ENCODE measurements at regions not wholly inside any gene's neighbourhood (a gene's known extent, or its start where the extent isn't known, plus 50 kb on each side); places are given as distances from the start of the nearest gene placed in this dataset.
A peak's percentile ranks its signal among the peaks of the same experiment; 100 is the strongest.

DNA sequence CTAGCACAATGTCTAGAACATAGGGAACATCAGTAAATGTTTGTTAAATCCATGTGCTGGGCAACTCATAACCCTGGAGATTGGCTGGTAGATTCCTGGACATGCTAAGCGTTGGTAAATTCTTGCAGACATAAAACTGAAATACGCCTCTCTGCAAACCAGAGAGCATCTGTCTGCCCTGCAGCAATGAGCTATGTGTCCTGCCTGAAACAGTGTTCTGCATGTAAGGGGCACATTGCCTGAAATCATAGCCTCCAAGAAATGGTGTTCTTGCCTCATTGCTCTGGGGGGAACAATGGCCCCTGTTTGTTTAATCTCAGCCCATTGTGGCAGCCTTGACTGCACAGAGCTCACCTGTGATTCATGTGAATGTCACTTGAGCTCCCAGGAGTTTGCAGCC lies 113.5 kb upstream of the CCL2 start:
- DNase-seq (ENCODE audit: low read depth), result no peak

DNA sequence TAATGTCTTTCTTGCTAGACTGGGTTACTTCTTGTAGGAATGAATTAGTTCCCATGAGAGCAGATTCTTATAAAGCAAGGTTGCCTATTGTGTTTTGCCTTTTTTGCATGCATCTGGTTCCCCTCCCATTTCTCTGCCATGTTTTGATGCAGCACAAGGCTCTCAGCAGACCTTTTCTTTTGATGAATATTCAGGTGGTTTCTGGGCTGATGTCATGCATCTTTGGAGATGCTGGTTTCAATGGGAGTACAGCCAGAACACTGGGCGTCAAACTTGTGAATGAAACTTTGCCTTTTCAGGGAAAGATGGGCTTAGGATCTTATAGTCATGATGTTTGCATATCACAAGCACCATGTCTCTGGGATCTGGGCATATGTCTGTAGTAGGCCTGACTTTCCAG lies 111.7 kb upstream of the CCL2 start:
- DNase-seq (ENCODE audit: low read depth), result no peak

DNA sequence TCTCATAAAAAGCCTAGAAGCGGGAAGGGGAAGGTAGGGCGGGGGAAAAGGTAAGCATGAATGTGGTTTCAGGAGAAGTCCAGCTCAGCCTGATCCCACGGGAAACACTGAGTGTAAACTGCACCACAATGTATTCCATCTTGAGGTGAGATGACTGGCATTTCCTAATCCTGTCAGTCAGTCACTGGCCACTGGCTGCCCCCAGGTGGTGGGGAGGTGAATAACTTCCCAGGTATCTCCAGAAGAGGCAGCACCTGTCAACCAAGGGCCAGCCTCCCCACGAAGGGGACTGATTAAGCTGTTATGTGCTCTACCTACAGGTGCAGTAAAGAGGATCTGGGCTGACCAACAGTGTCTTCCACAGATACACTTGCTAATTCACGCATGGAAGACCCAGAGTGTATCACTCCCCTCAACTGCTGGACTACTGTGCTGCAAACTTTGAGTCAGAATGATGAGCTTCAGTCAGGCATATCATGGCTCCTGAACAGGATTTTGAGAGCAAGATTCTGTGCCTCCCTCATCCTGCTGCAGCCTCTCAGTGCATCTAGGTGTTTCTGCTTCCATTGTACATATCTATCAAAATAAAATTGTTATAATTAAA lies 108.5 kb upstream of the CCL2 start:
- no peak for DNase-seq (ENCODE audit: low read depth)

DNA sequence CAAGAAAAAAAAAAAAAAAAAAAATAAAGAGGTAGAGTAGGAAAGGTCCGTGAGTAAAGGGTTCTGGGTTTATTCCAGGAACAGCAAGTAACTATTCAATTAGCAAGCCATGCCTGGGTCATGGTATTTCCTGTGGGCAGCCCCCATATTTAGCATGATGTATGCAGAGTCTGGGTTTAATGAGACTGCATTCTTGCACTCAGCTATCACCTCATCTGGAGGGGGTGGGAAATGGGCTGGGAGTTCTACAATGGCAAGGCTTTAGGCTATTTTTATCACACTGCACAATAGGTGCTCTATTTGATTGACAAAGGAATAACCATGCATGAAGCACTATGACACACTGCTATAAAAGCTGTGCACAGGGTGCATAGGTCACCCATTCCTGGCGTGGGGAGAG lies 104.0 kb upstream of the CCL2 start:
- DNase-seq (ENCODE audit: low read depth), result no peak

DNA sequence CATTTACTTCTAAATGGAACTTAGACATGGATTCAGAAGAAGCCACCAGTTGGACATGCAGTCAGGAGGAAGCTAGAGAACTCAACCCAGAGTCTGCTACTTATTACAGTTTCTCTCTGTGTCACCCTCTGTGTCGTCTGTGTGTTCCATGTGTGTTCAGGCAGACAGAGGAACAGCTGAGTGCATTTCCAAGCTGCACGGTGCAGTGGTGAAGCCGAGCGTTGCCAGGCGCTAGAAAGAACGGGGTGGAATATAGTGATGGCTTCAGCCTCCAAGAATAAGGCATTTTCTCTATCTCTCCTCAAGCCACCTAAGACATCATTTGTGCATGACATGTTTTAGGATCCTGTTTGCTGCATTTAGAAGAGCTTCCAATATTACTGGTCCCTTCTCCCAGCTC lies 101.1 kb upstream of the CCL2 start:
- no peak for DNase-seq (ENCODE audit: low read depth)

DNA sequence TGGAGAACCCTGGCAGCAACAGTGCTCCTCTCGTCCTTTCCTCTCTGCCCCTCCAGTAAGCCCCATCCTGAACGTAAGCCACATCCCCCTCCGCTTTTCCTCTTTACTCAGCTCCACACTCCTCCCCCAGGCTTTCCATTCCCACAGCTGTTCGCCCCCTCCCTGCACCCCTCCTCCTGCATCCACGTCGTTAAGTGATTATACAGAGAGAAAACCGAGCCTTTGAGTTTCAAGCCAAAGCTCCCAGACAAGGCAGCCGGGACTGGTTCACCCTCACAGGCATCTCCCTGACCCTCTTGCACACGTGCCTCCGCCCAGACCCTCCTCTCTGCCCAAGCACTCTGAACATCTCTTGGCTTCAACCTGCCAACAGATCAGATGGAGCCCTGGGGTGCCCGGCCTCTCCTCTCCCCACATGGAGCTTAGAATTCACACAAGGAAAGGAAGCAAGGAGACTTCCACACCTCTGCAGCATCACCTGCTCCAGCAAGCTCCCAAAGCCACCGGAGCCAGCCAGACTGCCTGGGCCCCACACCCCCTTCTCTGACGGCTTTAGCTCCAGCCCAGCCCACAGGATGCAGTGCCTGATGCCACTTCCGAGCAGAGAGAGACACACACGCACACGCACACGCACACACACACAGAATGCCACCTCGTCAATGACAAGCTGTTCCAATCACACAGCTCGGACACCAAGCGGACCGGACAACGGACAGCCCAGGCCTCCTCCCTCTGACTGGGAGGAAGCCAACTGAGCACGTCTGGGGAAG lies 99.9 kb upstream of the CCL2 start:
- no peak for DNase-seq (ENCODE audit: low read depth)

DNA sequence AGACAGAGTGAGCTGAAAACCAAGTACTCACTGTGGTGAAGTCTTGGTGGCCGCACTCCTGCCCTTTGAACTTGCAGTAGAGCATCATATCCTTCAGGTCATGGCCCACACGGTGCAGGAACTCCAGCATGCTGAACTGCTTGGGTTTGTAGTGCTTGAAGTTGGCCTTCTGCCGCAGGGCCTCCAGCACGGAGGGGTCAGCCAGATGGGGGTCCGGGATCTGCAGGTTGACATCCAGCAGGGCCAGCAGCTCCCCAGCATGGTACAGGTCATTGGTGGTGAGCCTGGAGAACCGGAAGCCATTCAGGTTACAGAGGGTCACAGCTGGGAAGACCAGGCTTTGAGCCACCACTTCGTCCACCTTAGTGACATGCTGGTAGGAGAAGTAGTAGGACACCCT lies 99.1 kb upstream of the CCL2 start:
- DNase-seq (ENCODE audit: low read depth), result no peak

DNA sequence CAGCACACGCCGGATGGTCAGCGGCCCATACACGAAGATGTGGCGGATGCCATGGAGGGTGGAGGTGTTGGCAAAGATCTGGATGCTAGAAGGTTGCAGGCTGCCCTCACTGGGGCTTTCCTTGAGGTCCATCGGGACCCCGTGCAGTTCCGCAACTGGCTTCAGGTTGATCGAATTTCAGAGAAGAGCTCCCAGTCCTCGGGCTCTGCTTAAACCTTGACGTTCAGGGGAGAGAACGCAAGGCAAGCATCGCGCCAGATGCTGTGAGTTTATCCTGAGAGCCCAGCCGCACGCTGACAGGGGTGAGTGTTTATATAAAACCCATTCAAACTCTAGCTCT lies 98.7 kb upstream of the CCL2 start:
- DNase-seq (ENCODE audit: low read depth), result no peak

DNA sequence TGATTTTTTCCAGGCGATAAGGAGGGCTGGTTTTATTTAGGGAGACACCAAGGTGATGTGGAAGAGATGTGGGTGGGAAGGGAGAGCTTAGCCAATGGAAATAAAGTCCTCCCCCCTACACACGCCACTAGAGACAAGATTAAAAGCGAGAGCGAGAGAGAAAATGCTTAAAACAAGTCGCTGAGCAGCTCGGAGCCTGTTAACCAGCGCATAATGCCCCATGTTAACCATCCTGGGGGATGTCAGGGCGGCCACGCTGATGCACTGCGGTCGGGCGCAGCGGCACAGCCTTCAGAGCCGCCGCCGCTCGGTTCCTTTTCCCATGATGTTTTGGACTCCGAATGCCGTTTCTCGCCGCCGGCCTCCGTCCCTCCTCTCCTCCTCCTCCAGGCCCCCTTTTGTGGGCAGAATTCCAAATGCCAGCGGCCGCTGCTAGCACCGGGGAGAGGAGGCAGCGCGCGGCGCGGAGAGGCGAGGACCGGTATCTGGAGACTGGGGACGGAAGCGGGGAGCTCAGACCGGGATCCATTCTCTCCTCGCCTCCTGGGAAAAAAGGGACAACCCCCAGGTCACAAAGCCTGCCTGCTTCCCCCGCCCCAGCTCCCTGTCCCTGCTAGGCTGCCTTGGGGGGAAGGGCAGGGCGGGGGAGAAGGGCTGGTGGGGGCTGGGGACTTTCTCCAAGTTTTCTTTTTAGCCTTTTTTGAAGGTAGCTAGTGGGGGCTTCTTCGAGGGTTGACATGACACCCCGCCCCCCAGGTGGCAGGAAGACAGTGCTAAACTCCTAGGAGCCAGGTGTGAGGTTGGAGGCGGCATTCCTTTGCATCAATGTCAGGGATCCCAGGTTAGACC lies 98.1 kb upstream of the CCL2 start:
- no peak for DNase-seq (ENCODE audit: low read depth)

DNA sequence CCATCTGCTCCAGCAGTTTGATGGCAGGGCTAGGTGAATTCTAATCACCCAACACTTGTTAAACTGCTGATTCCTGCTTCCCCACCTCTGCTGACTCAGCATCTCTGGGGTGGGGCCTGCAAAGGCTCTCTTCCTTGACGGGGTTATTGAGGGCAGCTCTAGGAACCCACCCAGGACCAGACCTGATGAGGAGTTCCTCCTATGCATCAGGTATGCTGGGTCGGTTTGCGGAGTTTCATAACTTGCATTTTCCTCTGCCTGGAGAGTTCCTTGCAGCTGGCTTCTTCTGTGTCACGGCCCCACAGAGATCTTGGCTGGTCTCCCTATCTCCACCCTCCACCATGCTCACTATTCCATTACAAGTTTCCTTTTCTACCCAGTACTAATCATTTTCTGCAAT lies 93.4 kb upstream of the CCL2 start:
- DNase-seq (ENCODE audit: low read depth), result no peak

DNA sequence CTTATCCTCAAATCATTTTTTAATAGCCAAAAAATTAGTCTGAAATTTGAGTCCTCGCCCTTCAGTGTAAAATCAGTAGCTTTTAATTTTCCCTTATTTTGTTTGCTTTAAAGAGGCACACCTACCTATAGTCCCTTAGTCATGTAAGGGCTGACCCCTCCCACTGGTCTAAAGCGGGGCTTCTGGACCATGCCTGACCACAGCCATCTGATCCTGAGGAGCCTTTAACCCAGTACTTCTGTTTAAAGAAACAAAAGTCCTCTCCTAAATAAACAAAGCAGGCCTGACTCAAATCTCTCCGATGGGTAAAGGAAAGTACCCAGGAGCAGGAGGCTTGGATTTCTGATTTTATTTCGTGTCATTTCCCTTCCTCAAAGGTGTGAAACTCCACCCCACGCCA lies 92.0 kb upstream of the CCL2 start:
- no peak for DNase-seq (ENCODE audit: low read depth)

DNA sequence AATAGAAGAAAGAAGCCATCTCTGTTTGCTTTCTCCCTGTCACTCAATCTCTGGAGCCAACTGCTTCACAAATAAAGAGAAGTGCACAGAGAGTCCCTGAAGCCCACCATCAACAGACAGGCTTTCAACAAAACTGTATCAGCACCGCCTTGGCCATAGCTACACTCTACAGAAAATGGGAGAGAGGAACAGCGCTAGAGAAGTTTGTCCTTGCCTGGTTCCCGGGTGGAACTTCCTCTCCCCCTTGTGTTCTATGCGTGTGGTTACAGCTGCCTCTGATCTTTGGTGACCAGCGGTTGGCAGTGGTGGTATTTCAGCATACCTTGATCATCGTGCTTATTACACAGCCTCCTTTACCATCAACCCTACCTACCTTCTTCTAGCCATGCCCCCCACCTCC lies 91.4 kb upstream of the CCL2 start:
- no peak for DNase-seq (ENCODE audit: low read depth)

DNA sequence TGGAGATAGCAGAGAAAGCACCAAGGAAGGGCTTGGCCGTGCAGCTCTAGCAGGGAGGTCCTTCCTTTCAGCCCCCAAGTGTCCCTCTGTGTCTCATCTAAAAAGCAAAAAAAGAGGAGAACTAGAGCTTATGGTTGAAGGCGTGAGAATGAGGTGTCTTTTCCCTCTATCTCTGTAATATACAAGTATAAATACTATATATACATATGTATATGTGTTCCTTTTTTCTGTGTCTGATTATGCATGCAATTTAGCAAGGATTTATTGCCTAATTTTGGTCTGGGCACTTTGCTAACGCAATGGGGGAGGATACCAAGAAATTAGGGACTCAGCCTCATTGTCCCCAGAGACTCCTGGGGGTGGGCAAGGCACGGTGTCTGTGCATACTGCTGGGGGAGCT lies 90.2 kb upstream of the CCL2 start:
- DNase-seq (ENCODE audit: low read depth), result no peak

DNA sequence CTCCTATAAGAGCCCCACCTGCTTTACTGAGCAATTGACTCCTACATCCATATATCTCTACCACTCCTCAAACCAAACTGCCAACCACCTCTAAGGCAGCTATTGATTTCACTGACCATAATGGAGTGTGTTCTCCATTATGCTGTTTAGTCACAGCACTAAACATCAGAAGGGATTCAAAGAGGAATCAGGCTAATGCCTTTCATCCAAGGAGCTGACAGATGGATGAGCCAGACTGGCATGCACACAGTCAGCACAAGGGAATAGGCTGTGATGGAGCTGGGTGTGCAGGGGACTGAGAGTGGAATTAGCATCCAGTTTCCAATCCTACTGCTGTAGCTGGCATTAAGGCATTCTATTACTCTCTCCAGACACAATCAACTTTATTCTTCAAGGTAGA lies 88.7 kb upstream of the CCL2 start:
- DNase-seq (ENCODE audit: low read depth), result no peak

DNA sequence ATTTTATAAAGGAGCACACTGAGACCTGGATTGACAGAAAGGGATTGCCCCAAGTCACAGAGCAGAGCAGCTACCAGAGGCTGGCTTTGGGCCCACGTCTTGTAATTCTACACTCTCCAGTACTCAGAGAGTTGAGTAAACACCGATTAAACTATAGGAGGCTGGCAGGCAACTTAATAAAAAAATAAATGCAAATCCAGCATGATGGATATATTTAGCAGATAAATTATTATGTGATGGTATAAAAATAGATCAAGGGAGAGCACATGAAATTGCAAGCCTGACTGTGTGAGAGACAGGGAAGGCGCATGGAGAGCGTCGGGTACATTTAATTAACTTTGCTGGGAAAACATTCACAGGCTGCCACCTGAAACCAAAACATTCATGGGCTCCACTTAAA lies 87.7 kb upstream of the CCL2 start:
- no peak for DNase-seq (ENCODE audit: low read depth)

DNA sequence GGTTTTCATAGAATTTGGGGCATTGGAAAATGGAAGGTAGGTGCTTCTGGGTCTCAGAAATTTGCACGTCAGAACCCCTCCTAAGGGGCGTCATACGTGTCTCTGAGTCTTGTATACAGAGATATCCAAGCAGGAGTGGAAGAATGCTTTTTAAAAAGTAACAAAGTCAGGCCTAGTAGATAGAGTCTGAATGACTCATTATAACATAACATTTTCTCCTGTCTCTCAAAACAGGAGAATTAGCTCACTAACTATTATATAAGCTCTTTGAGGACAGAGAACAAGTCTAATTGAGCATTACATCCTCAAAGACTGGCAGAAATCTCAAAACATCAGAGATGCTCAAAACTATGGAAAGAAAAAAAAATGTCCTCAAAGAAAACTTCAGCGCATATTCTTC lies 86.1 kb upstream of the CCL2 start:
- DNase-seq (ENCODE audit: low read depth), result no peak

DNA sequence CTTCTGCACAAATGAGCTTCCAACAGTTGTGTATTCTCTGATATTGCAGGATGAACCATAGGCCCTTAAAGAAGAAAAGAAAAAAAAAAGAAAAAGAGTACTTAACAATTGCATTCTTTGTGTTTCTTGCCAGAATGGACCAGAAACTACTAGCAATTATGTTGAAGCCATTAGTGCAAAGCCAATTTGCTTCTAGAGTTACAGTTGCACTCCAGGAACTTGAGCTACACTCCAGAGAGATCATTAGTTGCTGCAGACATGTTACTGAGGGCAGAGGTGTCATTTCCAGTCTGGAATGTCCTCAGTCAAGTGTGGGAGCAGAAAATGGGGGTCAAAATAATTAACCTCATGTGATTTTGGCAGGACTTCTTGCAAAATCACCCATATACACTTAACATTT lies 85.6 kb upstream of the CCL2 start:
- no peak for DNase-seq (ENCODE audit: low read depth)

DNA sequence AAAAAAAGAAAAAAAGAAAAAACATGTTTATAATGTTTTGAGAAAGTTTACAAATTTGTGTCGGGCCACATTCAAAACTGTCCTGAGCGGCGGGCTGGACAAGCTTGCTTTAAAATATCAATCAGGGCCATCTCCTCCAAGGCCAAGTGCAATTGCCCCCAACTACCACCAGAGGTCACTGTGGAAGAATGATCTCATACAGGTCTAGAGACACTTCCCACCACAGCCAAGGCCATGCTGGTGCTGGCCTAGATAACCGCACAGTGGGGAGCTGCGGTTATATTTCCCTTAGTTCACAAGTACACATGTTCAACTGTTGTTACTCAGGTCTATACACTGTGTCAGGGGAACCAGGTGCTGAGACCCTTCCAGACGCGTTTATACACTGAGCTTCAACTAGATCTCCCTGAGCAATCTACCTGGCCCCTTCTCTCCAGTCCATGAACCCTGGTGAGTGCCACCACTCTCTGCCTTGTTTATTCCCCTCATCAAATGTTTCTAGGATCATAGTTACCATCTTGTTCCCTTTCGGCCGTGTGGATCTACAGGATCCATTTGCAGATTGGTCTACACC lies 83.8 kb upstream of the CCL2 start:
- peak; percentile 7 for DNase-seq (ENCODE audit: low read depth)

DNA sequence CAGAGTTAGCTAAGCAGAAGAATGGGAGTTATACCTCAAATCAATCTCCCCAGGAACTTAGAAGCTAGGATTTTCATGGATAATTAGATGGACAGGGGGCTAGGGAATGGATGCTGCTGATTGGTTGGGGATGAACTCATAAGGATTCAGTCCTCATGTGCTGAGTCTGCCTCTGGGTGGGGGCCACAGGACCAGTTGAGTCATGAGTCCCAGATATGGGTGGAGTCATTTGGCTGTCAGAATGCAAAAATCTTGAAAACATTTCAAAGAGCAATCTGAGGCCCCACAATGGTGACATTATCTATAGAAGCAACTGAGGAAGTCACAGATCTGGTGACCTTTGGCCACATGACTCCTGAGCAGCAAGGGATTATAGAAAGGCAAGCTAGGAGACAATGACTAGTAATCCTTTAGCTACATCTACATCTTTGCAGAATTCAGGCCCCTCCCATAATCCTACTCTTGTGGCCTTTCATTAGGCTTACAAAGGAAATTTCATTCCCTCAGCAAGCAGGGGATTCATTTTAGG lies 82.6 kb upstream of the CCL2 start:
- no peak for DNase-seq (ENCODE audit: low read depth)

DNA sequence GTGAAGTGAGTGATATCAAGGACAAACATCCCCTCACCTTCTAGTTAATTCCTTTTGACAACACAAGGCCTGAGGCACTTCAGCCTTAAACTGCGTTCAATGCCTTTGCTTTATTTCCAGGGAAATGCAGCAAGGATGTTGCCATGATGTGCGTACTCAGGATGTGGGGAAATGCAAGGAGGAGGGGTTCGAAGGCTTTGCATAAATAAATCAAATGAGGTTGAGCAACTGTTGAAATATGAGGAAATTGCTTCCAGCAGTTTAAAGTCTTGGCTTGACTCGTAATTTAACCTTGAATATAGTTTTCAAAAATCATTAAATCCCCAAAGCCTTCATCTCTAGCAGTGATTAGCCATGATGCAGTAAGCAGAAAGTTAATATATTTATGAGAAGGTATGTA lies 81.8 kb upstream of the CCL2 start:
- DNase-seq (ENCODE audit: low read depth), result no peak

DNA sequence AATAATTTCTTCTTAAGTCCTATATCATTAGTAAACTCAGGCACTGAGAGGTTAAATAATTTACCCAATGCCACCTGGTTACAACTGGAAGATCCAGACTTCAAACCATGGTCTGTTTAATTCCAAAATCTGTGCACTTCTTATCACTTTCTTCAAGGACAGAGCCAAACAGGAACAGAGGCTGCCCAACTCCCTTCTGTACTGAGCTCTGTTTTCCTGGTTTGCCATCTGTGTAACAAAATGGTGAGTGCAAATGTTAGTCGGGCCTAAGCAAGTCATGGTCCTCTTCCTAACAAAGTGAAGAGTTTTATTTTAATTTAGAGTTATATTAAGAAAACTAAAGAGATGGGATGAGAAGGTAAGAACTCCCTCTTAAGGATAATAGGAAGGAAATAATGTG lies 80.6 kb upstream of the CCL2 start:
- no peak for DNase-seq (ENCODE audit: low read depth)

DNA sequence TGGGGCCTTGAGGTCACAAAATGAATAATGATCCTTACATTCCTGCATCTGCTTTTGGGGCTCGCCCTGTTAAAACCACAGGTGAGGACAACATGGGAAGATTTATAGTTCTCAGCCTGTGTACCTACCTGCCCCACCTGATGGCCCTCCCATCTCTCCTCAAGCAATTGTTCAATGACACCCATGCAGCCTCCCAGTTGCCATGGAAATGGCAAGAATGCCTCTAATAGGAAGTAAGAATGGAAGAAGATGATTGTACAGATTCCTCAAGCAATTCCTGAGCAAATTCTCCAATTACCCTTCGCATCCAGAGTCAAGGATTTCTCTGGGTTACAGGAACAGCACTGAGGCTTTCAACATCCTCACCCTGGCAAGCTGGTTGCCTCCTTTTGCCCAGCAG lies 78.6 kb upstream of the CCL2 start:
- no peak for DNase-seq (ENCODE audit: low read depth)

DNA sequence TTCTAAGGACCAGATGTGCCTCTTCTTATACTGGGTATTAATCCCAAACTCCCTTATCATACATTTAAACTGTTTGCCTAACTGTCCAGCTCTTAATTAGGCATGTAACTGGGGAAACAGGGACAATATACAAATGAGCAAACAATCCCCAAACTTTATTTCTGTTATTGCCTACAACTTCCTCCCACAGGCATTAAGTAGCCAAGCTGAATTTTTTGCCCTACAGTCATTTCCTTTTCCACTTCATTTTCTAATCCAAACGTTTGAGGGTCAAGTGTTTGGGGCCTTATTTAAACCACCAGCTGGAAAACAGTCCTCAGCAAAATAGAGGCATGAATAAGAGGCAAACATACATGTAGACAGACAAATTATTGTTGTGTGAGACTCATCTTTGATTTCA lies 77.4 kb upstream of the CCL2 start:
- no peak for DNase-seq (ENCODE audit: low read depth)

Data from amniotic epithelial cell (primary cell).